Ishikawa (cell line): ENCODE measurements at regions not wholly inside any gene's neighbourhood (a gene's known extent, or its start where the extent isn't known, plus 50 kb on each side); places are given as distances from the start of the nearest gene placed in this dataset.

ENCODE experiments used
- FOXM1 ChIP-seq: IDR thresholded peaks from 2 replicates; pipeline ENCODE4 v1.6.1; 2012; ENCODE audit warnings: low read depth, borderline replicate concordance
- NFIC ChIP-seq: IDR thresholded peaks from 2 replicates; pipeline ENCODE4 v1.6.1; 2012
- TAF1 ChIP-seq: IDR thresholded peaks from 2 replicates; pipeline ENCODE4 v1.6.1; 2012; ENCODE audit warnings: low read depth, mild to moderate bottlenecking
- TEAD4 ChIP-seq: IDR thresholded peaks from 2 replicates; pipeline ENCODE4 v1.6.1; 2012

DNA sequence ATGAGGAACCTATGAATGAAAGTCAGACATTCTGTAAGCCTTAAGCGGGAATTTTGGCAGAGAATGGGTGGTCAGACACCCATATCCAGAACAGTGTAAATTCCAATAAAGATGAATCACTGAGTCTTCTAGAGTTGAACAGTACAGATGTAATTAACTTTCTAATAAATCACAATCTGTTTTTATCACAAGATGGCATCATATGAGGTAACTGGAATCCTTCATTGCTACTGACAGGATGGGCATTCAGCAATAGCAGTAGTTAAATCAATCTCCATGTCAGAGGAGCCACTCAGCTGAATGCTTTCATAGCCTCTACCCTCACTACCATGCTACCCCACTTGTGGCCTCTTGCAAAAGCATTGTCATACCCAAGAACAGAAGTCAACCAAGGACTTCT, 690.3 kb downstream of the AMY1C start:
- TF ChIP-seq FOXM1: no peak
- TF ChIP-seq TAF1: no peak
- no peak for TF ChIP-seq TEAD4
- TF ChIP-seq NFIC: no peak
